ENCODE measurements at regions not wholly inside any gene's neighbourhood (a gene's known extent, or its start where the extent isn't known, plus 50 kb on each side); places are given as distances from the start of the nearest gene placed in this dataset.

DNA sequence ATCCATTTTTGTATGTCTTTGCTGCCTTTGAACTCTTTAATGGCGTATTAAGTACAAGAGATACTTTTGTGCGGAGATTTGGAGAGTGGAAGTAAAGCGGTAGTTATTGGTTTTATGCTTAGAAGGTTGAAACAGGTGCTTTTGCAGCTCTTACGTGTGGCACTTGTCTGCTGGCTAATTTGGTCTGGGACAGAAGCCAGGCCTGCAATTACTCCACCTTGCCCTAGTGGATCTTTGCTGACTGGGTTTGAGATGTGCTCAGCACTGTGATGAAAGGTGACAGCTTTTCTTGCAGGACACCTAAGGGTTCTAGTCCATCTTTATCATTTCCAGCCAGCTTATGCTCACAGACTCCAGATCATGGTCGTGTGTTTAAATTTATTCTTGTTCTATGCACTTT, 252.5 kb downstream of the RPL10L start:
- POLR2A ChIA-PET, result no interaction called here
- Histone ChIP-seq H4K20me1 (ENCODE audit: insufficient read depth) (no peaks in the 10 kb centered on the region), H3K4me3 (ENCODE audit: low read depth in 2 of 2, low read length in 1 of 2) (no peak overlapping the region), H2AFZ (ENCODE audit: low read depth) (no peak overlapping the region), H3K36me3 (replicated peaks in 1 of 2; ENCODE audit: control insufficient read depth in 1 of 2, insufficient read depth in 2 of 2, low read length in 1 of 2) (no peaks in the 10 kb centered on the region), H3K27ac (ENCODE audit: low read depth in 2 of 2, low read length in 1 of 2) (no peak overlapping the region), H3K4me1 (ENCODE audit: control insufficient read depth in 1 of 2, insufficient read depth in 2 of 2, low read depth in 1 of 2, low read length in 1 of 2) (no peaks in the 10 kb centered on the region), H3K9me3 (no peaks in the 10 kb centered on the region), H3K79me2 (ENCODE audit: insufficient read depth) (no peaks in the 10 kb centered on the region), H3K4me2 (no peak overlapping the region), H3F3A (replicated peaks; ENCODE audit: insufficient read depth) (no peaks in the 10 kb centered on the region), H3K9me2 (no peaks in the 10 kb centered on the region), H3K27me3 (ENCODE audit: insufficient read depth) (no peaks in the 10 kb centered on the region), H3K9ac (no peak overlapping the region)
- TF ChIP-seq YY1 (IDR thresholded peaks at IDR 0.05; ENCODE audit: low read depth) (no peak), MEF2A (IDR thresholded peaks at IDR 0.05; ENCODE audit: borderline replicate concordance, low read depth) (no peak), CHD2 (IDR thresholded peaks at IDR 0.05; ENCODE audit: low read length, partially characterized antibody) (no peak)
- DNase-seq, result no peak
- CTCF ChIA-PET, result no interaction called here
- WGBS (ENCODE audit: low lambda C conversion rate), result 9% methylated on average over 5 of the region's 5 CpGs

- Histone ChIP-seq H3K4me3 (ENCODE audit: low read depth in 2 of 2, low read length in 1 of 2) (no peak overlapping the region), H3F3A (replicated peaks; ENCODE audit: insufficient read depth) (no peaks in the 10 kb centered on the region), H3K4me1 (ENCODE audit: control insufficient read depth in 1 of 2, insufficient read depth in 2 of 2, low read depth in 1 of 2, low read length in 1 of 2) (no peaks in the 10 kb centered on the region), H3K79me2 (ENCODE audit: insufficient read depth) (no peaks in the 10 kb centered on the region), H3K27ac (ENCODE audit: low read depth in 2 of 2, low read length in 1 of 2) (no peak overlapping the region), H3K4me2 (no peak overlapping the region), H3K27me3 (ENCODE audit: insufficient read depth) (no peaks in the 10 kb centered on the region), H3K36me3 (replicated peaks in 1 of 2; ENCODE audit: control insufficient read depth in 1 of 2, insufficient read depth in 2 of 2, low read length in 1 of 2) (no peaks in the 10 kb centered on the region), H3K9me3 (no peaks in the 10 kb centered on the region), H2AFZ (ENCODE audit: low read depth) (no peak overlapping the region), H3K9me2 (no peaks in the 10 kb centered on the region), H3K9ac (no peak overlapping the region), H4K20me1 (ENCODE audit: insufficient read depth) (no peaks in the 10 kb centered on the region)
- WGBS (ENCODE audit: low lambda C conversion rate), result 56% methylated on average over 10 of the region's 10 CpGs
- no peak for TF ChIP-seq RCOR1 (IDR thresholded peaks at IDR 0.05; ENCODE audit: low read length)
- TF ChIP-seq, protein P1, sequence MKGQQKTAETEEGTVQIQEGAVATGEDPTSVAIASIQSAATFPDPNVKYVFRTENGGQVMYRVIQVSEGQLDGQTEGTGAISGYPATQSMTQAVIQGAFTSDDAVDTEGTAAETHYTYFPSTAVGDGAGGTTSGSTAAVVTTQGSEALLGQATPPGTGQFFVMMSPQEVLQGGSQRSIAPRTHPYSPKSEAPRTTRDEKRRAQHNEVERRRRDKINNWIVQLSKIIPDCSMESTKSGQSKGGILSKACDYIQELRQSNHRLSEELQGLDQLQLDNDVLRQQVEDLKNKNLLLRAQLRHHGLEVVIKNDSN (IDR thresholded peaks at IDR 0.05; ENCODE audit: borderline replicate concordance, low read depth), result no peak
- no peak for TF ChIP-seq SIN3A (IDR thresholded peaks at IDR 0.05; ENCODE audit: borderline replicate concordance, low read depth, low read length)
- no peak for TF ChIP-seq RAD21 (IDR thresholded peaks at IDR 0.05; ENCODE audit: low read length)
- no peak for TF ChIP-seq FOSL2 (IDR thresholded peaks at IDR 0.05; ENCODE audit: borderline replicate concordance, low read depth)
- TF ChIP-seq EZH2phosphoT487 (IDR thresholded peaks at IDR 0.05; ENCODE audit: borderline replicate concordance, low read depth), result no peak
- no peak for TF ChIP-seq RFX5 (IDR thresholded peaks at IDR 0.05; ENCODE audit: low read length)
- TF ChIP-seq NRF1 (IDR thresholded peaks at IDR 0.05; ENCODE audit: low read depth, low read length), result no peak
- TF ChIP-seq, protein P2, sequence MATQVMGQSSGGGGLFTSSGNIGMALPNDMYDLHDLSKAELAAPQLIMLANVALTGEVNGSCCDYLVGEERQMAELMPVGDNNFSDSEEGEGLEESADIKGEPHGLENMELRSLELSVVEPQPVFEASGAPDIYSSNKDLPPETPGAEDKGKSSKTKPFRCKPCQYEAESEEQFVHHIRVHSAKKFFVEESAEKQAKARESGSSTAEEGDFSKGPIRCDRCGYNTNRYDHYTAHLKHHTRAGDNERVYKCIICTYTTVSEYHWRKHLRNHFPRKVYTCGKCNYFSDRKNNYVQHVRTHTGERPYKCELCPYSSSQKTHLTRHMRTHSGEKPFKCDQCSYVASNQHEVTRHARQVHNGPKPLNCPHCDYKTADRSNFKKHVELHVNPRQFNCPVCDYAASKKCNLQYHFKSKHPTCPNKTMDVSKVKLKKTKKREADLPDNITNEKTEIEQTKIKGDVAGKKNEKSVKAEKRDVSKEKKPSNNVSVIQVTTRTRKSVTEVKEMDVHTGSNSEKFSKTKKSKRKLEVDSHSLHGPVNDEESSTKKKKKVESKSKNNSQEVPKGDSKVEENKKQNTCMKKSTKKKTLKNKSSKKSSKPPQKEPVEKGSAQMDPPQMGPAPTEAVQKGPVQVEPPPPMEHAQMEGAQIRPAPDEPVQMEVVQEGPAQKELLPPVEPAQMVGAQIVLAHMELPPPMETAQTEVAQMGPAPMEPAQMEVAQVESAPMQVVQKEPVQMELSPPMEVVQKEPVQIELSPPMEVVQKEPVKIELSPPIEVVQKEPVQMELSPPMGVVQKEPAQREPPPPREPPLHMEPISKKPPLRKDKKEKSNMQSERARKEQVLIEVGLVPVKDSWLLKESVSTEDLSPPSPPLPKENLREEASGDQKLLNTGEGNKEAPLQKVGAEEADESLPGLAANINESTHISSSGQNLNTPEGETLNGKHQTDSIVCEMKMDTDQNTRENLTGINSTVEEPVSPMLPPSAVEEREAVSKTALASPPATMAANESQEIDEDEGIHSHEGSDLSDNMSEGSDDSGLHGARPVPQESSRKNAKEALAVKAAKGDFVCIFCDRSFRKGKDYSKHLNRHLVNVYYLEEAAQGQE (IDR thresholded peaks at IDR 0.05; ENCODE audit: low read depth, low read length), result no peak
- TF ChIP-seq MXI1 (IDR thresholded peaks at IDR 0.05; ENCODE audit: low read depth, low read length), result no peak
- TF ChIP-seq GATA2 (CRISPR knock-in tag; IDR thresholded peaks at IDR 0.05), result no peak
- TF ChIP-seq CHD2 (IDR thresholded peaks at IDR 0.05; ENCODE audit: low read length, partially characterized antibody), result no peak
- TF ChIP-seq POLR2AphosphoS5 (IDR thresholded peaks at IDR 0.05; ENCODE audit: low read depth, low read length), result no peak
- TF ChIP-seq MAX (IDR thresholded peaks at IDR 0.05; ENCODE audit: low read depth), result no peak
- no peak for TF ChIP-seq TCF12 (IDR thresholded peaks at IDR 0.05)
- TF ChIP-seq PBX3 (IDR thresholded peaks at IDR 0.05), result no peak
- CTCF ChIA-PET, result no interaction called here
- DNase-seq, result no peak
- POLR2A ChIA-PET, result no interaction called here
These were observed 267.0 kb downstream of the RPL10L start for GRCh38 chr14:46384611-46385010.

Data from SK-N-SH (cell line).